HG03039 (cell line): ENCODE measurements at regions not wholly inside any gene's neighbourhood (a gene's known extent, or its start where the extent isn't known, plus 50 kb on each side); places are given as distances from the start of the nearest gene placed in this dataset.
"Not testable (repeated sequence)": the region's sequence is repeated elsewhere in the genome, so short reads cannot be mapped to it uniquely, and the experiment has no call there.

Experiments used
- ATAC-seq: cut with Tn5 transposase; IDR thresholded peaks from one replicate; pipeline ENCODE4 v1.9.1; 2021; ENCODE audit warnings: mild to moderate bottlenecking, moderate library complexity; ENCODE audit not compliant: unreplicated experiment

- no peak for ATAC-seq
Observed at GRCh38 chr5:122665051-122665450, 109.8 kb upstream of the SNX2 start.

- no peak for ATAC-seq
Observed at GRCh38 chr5:122668552-122668951, 106.3 kb upstream of the SNX2 start.

GRCh38 chr5:122669709-122670108 is 105.2 kb upstream of the SNX2 start:
- not testable (repeated sequence) for ATAC-seq

- ATAC-seq: no peak
Observed at GRCh38 chr5:122673343-122673742, 101.5 kb upstream of the SNX2 start.

- no peak for ATAC-seq
Observed at GRCh38 chr5:122674385-122674784, 100.5 kb upstream of the SNX2 start.

- no peak for ATAC-seq
Observed at GRCh38 chr5:122680623-122681350, 94.1 kb upstream of the SNX2 start.

GRCh38 chr5:122683631-122684030 is 91.2 kb upstream of the SNX2 start:
- ATAC-seq: no peak

- no peak for ATAC-seq
Observed at GRCh38 chr5:122690266-122690665, 84.6 kb upstream of the SNX2 start.

GRCh38 chr5:122691931-122692330 is 82.9 kb upstream of the SNX2 start:
- no peak for ATAC-seq

GRCh38 chr5:122693963-122694362 is 80.9 kb upstream of the SNX2 start:
- ATAC-seq: no peak

GRCh38 chr5:122694884-122695283 is 80.0 kb upstream of the SNX2 start:
- no peak for ATAC-seq

- not testable (repeated sequence) for ATAC-seq
Observed at GRCh38 chr5:122696735-122697134, 78.1 kb upstream of the SNX2 start.

GRCh38 chr5:122697191-122697590 is 77.7 kb upstream of the SNX2 start:
- ATAC-seq: no peak

- ATAC-seq: no peak
Observed at GRCh38 chr5:122699201-122699600, 75.7 kb upstream of the SNX2 start.

- ATAC-seq: peak; percentile 99
Observed at GRCh38 chr5:122701640-122702523, 73.0 kb upstream of the SNX2 start.

- ATAC-seq: peak; percentile 30
Observed at GRCh38 chr5:122702524-122702875, 72.4 kb upstream of the SNX2 start.

GRCh38 chr5:122703203-122703602 is 71.7 kb upstream of the SNX2 start:
- ATAC-seq: no peak

GRCh38 chr5:122704247-122705036 is 70.4 kb upstream of the SNX2 start:
- no peak for ATAC-seq

GRCh38 chr5:122705851-122706250 is 69.0 kb upstream of the SNX2 start:
- ATAC-seq: no peak

GRCh38 chr5:122707796-122708195 is 67.1 kb upstream of the SNX2 start:
- ATAC-seq: no peak

GRCh38 chr5:122713041-122713440 is 61.8 kb upstream of the SNX2 start:
- no peak for ATAC-seq
